ENCODE measurements at regions not wholly inside any gene's neighbourhood (a gene's known extent, or its start where the extent isn't known, plus 50 kb on each side); places are given as distances from the start of the nearest gene placed in this dataset.

DNA sequence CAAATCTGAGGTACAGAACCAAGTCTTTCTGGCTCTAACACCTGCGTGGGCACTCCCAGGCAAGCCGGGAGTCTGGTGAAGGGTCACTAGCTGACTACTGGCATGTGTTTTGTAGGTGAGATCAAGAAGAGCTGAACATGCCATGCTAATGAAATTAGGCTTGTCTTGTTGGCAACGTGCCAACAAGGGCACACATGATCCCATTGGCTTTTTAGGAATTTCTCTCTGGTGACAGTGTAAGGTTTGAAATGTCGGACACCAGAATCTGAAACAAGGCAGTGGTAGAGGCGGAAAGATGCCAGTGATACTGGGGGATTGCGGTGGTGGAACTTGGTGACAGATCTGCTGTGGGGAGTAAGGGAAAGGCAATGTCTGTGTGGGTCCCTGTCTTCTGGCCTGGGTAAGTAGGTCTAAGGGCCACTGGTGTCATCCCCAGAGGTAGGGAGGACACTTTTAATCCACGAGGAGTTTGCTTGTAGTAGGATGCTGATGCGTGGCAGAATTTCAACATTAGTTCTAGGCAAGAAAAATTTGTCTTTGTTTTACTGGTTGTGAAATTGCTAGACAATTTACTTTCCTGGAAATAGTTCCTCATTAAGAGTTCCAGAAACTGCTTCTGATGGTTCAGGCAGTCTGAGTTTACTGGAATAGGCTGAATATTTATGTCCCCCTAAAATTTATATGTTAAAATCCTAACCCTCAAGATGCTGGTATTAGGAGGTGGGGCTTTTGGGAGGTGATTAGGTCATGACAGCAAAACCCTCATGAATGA, 52.6 kb upstream of the ACMSD start:
- Histone ChIP-seq H3K9me3 (ENCODE audit: control extremely low read depth in 1 of 5, control insufficient read depth in 4 of 5, insufficient read depth in 2 of 5, low read depth in 1 of 5, low read length in 4 of 5) (peaks cover 0 to 5% (median 2%) of the 10 kb centered on the region in 5 experiments), H3K4me1 (ENCODE audit: control extremely low read depth in 1 of 4, control insufficient read depth in 4 of 4, insufficient read depth in 4 of 4, low read length in 3 of 4) (peaks cover 3 to 18% (median 6%) of the 10 kb centered on the region in 4 experiments), H3K4me3 (ENCODE audit: control insufficient read depth in 1 of 7, extremely low read depth in 1 of 7, insufficient read depth in 4 of 7, low read depth in 2 of 7, low read length in 6 of 7) (no peak overlapping the region), H3K27ac (ENCODE audit: insufficient read depth in 1 of 2, low read depth in 1 of 2, low read length in 2 of 2, poor library complexity in 1 of 2, severe bottlenecking in 2 of 2) (no peak overlapping the region), H3K27me3 (replicated peaks in 2 of 5; ENCODE audit: control insufficient read depth in 4 of 5, insufficient read depth in 5 of 5, low read length in 4 of 5) (peaks cover 0 to 2% (median 0%) of the 10 kb centered on the region in 5 experiments), H3K36me3 (ENCODE audit: control insufficient read depth in 4 of 4, insufficient read depth in 4 of 4, low read length in 3 of 4) (no peaks in the 10 kb centered on the region)
- no peak for DNase-seq
- ChIA-PET CTCF (no interaction called here), POLR2A (no interaction called here)
- WGBS (ENCODE audit: insufficient coverage) = 100% methylated on average over 8 of the region's 8 CpGs

DNA sequence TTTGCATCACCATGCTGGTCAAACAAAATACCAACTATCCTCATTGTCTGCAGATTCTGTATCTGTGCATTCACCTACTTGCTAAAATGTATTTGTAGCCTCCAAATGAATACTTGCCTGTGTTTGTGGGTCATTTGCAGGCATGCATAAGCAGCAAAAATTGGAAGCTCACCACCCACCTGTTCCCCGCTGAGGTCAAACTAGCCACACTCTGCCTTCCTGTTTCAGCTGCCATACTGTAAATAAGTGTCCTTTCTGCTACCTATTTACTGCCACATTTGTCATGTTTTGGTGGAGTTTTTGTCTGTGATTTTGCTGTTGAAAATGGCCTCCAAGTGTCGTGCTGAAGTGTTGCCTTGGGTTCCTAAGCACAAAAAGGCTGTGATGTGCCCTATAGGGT, 50.0 kb upstream of the ACMSD start:
- Histone ChIP-seq H3K27ac (ENCODE audit: insufficient read depth in 1 of 2, low read depth in 1 of 2, low read length in 2 of 2, poor library complexity in 1 of 2, severe bottlenecking in 2 of 2) (no peak overlapping the region), H3K36me3 (ENCODE audit: control insufficient read depth in 4 of 4, insufficient read depth in 4 of 4, low read length in 3 of 4) (no peaks in the 10 kb centered on the region), H3K9me3 (ENCODE audit: control extremely low read depth in 1 of 5, control insufficient read depth in 4 of 5, insufficient read depth in 2 of 5, low read depth in 1 of 5, low read length in 4 of 5) (peaks cover 0 to 5% (median 2%) of the 10 kb centered on the region in 5 experiments), H3K4me1 (ENCODE audit: control extremely low read depth in 1 of 4, control insufficient read depth in 4 of 4, insufficient read depth in 4 of 4, low read length in 3 of 4) (peaks cover 0 to 10% (median 3%) of the 10 kb centered on the region in 4 experiments), H3K27me3 (replicated peaks in 2 of 5; ENCODE audit: control insufficient read depth in 4 of 5, insufficient read depth in 5 of 5, low read length in 4 of 5) (peaks cover 0 to 2% (median 0%) of the 10 kb centered on the region in 5 experiments), H3K4me3 (ENCODE audit: control insufficient read depth in 1 of 7, extremely low read depth in 1 of 7, insufficient read depth in 4 of 7, low read depth in 2 of 7, low read length in 6 of 7) (no peak overlapping the region)
- ChIA-PET CTCF (no interaction called here), POLR2A (no interaction called here)
- WGBS (ENCODE audit: insufficient coverage) = no CpG with 5 or more reads among the region's 2 CpGs
- DNase-seq = no peak

All from common myeloid progenitor, CD34-positive (primary cell).